NCI-H2081 (cell line): ENCODE measurements at regions not wholly inside any gene's neighbourhood (a gene's known extent, or its start where the extent isn't known, plus 50 kb on each side); places are given as distances from the start of the nearest gene placed in this dataset.

Experiments used
- DNase-seq, 2 experiments: peaks; one replicate each; lab custom pipeline; 2025; lab: John Stamatoyannopoulos, UW

DNA sequence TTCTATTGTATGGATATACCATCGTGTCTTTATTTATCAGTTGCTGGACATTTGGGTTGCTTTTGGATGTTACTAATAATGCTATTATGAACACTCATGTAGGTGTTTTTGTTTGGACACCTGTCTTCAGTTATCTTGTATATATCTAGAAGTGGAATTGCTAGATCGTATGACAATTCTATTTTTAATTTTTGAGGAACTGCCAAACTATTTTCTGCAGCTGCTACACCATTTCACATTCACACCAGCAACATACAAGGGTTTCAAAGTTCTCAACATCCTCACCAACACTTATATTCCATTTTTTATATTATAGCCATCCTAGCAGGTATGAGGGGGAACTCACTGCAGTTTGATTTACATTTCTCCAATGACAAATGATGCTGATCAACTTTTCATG, 324.6 kb downstream of the CAAP1 start:
- no peak for DNase-seq

DNA sequence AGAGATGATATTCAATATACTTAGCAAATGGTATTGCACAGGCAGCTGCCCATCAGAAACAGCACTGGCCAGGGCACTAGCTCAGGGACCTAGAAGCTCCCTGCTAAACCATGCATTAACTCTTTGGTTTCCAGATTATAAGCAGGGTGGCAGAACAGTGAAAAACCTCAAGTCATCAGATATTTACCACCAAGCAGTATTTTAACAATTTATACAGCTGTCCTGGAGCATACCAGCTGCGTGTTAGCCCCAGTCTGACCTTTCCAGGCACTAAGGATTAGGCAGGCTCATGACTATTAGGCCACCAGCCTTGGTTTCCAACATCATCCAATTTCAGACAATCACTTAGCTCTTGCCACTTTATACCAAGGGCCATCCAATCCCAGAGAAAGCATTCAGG, 326.5 kb downstream of the CAAP1 start:
- DNase-seq: no peak

DNA sequence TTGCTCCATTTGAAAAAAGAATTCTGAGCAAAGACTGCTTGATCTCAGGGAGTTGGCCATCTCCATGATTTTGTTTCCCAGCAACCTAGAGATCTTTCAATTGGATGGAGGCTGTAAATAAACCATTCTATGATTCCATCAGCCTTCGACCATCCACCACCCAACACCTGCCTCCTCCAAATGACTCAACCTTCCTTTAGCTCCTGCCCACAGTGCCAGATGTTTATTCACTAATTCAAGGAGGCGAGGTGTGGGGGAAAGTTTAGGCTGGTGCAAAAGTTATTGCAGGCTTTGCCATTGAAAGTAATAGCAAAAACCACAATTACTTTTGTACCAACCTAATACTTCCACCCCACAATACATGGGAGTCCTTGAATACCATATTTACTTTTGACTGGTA, 327.5 kb downstream of the CAAP1 start:
- DNase-seq: no peak

DNA sequence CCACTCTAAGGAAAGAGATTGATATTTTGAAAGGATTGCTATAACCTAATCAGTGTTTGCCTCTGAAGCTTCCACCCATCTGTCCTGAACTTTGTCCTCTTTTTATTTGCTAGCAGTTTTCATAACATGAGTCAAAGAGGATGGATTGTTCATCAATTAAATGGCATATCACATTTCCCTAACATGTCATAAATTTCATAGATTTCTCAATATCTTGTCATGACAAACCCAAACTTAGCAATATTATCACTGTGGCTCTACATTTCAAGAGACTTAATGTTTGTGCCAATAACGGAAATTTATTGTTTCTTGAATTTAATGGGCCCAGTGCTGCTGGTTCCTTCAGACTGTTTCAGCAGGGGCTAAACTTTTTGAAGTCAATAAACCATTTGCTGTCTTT, 330.3 kb downstream of the CAAP1 start:
- no peak for DNase-seq

DNA sequence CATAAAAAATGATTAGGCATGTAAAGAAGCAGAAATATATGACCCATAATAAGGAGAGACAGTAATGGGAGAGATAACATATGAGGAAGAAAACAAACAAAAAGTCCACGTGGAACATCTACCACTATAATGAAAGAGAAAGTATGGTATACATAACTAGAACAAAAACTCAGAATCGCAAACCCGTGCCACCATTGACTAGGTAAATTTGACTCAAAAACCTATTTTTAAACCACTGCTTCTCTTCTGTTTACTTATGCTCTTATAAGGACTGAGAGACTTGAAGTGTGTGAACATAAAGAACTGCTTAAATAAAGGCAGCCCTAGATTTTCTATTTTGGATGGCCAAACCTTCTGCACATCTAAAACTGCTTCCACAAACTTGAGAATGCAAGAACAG, 330.7 kb downstream of the CAAP1 start:
- no peak for DNase-seq

DNA sequence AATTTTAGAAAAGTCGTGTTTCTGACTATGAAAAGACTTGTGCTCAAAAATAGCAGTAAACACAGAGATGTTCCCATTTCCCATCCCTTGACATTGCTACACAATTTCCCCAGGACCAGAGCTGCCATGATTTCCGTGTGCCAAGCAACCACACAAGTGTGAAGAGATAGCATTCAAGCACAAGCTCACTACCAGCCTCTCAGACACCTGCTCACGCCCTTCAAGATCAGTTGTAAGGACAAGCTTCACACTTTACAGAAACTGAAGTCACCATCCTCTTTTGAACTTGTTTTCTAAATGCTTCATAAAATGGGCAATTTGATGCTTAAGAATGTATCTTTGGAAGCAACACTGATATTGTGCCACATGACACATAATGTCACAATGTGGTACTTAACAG, 333.1 kb downstream of the CAAP1 start:
- DNase-seq: no peak

DNA sequence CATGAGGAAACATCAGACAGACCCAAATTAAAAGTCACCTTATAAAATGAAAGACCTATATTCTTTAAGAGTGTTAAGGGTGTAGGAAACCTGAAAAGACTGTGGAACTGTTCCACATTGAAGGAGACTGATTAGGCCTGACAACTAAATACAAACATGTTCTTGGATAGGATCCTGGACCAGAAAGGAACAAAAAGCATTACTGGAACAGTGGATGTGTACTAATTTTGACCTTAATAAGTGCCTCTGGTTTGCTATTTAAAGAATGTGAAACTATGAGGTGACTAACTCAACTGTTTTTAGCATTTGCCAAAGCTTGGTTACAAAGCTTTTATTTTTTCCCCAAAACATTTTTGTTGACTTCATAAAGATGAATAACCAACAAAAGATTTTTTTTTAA, 340.6 kb downstream of the CAAP1 start:
- no peak for DNase-seq

DNA sequence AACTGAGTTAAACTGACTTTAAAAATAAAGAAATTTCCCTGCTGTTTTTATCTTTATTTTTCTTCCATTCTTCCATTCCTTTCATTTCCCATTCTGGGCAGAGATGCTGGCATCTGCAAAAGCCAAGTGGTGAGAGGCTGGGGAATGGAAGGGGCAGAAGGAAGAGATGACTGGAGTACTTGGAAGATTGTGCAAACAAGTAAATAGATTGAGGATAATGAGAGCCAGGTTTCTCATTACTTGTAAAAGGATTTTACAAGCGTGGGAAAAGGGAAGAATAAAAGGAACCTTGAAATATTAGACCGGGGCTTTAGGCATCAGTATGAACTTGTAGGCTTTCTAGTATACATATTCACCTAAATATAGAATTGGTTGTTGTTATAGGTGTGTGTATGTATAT, 341.2 kb downstream of the CAAP1 start:
- DNase-seq: no peak

DNA sequence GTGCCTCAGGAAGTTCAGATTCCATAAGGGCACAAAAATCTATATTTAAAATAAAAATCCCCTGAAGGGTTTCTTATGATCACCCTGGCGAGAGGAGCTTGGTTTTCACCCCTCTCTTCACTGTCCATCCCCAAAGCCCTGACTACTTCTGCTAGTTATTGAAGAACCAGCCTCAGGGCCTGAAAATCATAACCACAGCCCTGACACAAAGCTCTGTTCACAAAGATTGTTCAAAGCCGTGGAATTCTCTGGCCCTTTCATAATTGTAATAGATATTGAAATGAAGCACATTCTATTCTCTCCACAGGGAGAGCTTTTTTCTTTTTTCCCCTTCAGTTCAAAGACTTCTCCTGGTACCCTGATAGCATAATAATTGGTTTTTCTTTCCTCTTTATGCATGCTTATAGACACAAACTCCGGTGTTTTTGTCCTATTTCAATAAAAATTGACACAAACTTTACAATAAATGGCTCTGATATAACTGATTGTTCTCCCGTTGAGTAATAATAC, 343.8 kb downstream of the CAAP1 start:
- DNase-seq: no peak

DNA sequence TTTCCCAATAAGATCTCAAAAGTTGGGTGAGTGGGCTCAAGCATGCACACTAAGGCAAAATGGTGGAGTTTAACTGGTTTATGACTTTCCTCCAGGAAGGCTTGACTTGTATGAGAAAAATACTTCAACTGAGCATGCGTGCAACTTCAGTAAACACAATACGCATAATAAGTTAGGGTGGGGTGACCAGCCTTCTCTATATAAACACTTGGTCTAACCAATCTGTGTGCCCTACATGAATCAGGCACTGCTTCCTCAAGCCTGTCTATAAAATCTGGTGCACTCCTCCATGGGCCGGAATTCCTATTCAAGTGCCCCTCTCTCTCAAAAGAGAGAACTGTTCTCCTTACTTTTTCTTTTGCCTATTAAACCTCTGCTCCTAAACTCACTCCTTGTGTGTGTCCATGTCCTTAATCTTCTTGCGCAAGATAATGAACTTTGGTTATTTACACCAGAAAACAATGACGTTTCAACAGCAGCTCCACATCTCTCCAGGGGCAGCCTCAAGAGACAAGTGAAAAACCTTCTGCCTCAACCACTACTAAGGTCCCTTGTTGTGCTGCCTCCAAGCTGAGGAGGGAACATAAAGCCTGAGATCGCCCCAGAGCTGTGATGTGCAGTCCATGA, 352.6 kb downstream of the CAAP1 start:
- DNase-seq: no peak

DNA sequence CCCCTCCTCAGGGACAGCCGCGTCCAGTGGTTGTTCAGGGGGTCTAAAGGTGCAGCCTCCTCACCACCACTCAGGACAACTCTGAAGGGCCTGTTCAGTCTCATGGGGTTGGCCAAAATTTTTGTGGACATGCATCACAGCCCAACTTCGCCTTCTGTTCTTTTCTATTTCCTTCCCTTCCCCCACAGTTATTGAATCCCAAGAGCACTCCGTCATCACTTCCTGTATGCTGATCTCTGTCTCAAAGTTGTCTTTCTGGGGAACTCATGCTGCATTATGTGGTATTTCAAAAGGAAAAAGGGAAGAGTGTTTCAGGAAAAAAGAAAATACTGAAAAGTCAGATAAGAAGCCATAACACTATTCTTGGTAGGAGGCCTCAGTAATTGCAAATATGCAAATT, 355.4 kb downstream of the CAAP1 start:
- no peak for DNase-seq

DNA sequence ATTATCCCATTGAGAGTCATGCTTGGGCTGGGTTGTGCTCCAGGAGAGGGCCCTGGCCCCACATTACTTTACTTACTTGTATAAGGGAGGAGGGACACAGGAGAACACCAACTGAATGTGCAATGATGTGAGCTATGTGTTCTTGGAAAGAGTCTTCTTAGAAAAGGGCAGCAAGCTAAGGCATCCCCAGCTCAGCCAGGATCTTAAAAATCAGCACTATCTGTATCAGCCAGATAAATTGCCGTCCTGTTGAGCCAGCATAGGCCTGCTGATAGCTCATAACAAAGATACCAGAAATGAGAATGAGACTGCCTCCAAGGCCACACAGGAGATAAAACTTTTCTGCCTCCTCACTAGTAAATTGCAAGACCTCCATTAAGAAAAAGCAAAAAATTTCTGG, 357.5 kb downstream of the CAAP1 start:
- DNase-seq: no peak

DNA sequence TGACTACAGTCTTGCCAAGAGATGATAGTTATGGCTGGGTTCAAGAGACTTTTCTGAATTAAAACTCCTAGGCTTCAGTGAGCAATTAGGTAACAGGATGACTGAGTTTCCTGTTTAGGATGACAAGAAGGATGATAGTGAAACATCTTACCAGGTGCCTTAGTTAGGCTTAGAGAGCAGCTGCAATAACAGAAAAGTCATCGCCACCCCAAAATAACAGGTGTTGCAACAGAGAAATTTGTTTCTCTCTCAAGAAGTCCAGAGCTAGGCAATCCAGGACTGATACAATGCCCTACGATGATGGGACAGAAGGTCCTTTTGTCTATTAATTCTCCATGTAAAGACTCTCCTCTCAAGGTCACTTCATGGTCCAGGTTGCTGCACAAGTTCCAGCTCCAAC, 361.8 kb downstream of the CAAP1 start:
- DNase-seq: no peak

DNA sequence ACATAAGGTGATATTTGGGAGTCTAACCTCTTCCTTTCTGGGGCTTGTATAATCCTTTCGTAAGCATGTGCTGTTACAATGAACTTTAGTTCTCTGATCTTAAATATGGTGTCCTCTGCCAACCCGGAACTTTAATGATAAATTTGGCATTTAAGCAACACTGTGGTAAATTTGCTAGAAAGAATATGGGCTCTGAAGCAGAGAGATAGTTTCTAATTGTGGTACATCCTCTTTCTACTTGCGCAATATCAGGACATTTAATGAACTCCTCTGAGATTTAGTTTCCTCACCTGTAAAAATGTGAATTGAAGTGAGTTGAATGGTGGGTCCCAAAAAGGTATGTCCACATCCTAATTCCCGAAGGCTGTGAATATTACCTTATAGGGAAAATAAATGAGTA, 364.7 kb downstream of the CAAP1 start:
- no peak for DNase-seq

DNA sequence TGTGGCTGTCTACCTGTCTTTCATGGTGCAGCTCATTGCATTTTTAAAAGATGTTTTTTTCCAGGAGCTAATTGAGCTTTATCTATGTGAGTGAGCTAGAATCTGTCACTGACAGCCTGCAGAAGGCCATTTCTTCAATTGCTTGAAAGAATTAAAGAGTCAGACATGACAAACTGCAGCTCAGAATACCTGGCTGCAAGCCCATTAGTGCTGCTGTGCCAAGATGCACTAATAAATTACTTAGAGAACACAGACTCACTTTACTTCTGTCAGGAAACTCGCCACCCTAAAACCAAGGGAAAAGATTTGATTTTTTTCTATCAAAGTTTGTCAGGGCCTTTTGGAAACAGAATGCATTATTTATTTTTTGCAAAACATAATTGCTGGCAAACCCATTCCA, 368.3 kb downstream of the CAAP1 start:
- peak; percentile 20 to 57 for DNase-seq

DNA sequence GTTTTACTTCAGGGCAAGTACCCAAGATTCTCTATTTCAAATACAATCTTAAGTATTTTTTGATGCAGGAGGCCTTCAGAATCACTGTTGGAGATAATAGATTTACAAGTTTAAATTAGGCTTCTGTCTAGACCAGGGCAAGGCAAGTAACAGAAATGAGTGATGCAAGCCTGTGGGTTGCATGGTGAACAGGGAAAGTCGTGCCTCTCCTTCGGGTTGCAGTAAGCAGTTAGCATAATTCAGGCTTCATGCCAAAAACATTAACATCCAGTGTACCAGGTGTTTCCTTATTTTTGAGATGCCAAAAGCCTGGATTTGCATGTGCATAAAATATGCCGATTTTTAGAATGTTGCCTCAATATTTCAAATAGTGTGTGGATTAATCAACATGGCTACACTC, 369.0 kb downstream of the CAAP1 start:
- DNase-seq: peak; percentile 4 to 26

DNA sequence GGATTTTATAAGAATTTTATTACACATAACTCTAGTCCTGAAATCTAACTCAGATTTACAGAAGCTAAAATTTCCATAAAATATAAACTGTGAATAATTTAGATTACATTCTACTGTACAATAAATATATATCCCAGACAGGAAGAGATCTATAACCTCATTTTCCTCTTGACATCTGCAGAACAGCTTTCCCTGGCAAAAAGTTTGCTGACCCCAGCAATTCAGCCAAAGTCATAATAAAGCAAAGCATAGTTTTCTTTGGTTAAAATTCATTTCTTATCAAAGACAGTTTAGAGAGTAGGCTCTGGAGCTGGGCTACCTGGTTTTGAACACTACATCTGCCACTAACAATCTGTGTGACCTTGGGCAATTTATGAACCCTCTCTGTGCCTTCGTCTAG, 372.5 kb downstream of the CAAP1 start:
- DNase-seq: no peak

DNA sequence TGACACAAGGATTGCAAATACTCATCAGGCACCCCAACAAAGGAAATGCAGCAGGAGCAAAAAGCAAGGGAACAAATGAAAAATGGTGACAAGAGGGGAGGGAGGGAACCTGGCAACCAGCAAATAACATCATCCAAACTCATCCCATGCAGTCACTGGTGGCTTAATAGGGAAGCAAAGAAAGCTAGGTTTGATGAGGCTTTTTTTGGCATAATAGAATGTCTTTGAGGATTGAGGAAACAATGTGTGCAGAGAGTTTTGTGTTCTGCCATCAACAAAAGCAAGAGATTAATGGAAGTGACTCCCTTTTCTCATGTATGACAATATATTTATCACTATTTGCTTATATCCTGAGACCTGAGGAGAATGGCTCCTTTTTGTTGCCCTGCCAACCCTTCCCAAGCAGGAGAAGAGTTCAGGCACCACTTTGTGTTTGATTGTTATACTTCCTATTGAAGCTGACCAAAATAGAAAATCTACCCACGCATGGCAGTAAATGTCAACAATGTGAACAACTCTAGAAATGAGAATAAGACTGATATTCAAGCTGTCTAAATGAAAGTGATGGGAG, 375.7 kb downstream of the CAAP1 start:
- DNase-seq: peak; percentile 46 to 52

DNA sequence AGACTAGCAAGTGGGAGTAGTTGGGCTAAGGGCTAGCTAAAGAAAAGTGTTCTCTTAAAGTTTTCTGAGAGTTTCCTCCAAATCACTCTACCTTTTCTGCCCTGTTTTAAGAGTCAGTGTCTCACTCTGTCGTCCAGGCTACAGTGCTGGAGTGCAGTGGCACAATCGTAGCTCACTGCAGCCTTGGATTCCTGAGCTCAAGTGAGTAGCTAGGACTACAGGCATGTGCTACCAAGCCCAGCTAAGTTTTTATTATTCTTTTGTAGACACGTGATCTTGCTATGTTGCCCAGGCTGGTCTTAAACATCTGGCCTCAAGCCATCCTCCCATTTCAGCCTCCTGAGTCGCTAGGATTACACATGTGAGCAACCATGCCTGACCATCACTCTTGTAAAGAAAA, 378.9 kb downstream of the CAAP1 start:
- DNase-seq: no peak

DNA sequence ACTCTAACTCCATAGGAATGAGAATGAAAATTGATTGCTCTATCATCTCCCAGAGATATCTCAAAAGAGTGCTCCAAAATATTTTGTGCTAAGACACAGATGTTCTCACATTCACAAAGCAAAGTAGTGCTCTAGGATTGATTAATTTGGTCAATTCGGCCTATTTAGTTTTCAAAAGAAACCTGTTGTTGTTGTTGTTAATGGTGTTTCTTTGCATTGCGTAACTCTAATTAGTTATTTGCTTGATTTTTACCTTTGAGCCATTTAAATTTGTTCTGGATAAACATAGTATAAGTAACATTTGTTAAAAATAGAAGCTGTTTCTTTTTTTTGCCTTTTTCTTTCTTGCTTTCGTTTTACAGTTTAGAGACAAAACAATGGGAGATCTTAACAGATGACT, 382.5 kb downstream of the CAAP1 start:
- DNase-seq: no peak

DNA sequence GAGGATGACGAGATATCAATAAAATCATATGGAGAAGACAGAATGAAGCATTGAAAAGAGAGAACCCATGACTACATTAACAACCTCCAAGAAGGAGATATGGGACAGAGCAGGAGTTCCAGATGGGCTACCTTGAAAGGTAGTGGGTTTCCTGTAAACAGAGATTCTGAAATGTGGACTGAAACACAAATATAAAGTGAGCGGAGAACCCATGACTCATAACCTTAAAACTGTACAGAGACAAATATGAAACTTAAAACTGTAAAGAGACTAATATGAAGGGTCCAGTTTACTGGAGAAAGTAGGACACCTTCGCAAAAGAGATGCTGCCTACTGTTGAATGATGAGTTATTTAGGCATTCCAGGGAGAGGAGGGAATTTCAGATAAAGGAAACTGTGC, 383.7 kb downstream of the CAAP1 start:
- DNase-seq: no peak

DNA sequence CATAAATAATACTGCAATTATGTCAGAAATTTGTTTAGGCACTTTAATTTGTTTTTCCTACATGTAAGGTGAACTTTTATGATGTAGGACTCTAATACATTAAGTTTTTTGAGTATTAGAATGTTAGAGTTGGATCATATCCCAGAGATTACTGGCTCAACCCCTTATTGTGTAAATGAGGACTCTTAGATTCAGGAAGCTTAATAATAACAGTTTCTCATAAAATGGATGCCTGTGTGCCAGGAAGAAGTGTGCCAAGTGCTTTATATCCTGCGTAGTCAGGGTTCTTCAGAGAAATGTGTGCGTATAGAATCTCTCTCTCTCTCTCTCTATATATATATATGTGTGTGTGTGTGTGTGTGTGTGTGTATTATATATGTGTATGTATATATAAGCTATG, 388.5 kb downstream of the CAAP1 start:
- DNase-seq: no peak

DNA sequence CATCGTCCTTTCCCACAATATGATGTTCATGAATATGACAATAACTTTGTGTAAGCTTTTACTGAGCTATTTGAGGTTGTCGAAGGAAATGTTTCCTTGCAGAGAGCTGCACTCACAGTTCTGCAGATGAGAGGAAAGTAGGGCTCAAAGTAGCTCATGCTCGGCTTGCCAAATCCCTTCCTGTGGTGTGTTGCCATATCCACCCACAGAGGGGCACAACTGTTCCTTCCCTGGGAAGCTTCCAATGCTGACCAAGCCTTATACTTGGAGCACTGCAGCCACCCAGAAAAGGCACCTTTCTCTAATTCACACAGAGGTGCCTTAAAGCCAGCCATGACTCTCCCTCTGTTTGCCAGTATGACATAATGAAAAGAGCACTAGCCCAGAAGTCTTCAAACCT, 390.3 kb downstream of the CAAP1 start:
- DNase-seq: no peak

DNA sequence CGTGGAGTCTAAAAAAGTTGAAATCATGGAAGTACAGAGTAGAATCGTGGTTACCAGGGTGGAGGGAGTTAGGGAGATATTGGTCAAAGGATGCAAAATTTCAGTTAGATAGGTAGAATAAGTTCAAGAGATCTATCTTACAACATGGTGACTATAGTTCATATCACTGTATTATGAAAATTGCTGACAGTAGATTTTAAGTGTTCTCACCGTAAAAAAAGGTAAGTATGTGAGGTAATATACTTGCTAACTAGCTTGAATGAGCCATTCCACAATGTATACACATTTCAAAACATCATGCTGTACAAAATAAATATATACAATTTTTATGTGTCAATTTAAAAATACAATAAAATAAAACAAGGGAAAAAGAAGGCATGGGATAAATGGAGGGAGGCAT, 392.1 kb downstream of the CAAP1 start:
- DNase-seq: no peak
